H1 (cell line): ENCODE measurements at regions not wholly inside any gene's neighbourhood (a gene's known extent, or its start where the extent isn't known, plus 50 kb on each side); places are given as distances from the start of the nearest gene placed in this dataset.

Experiments
- ASH2L ChIP-seq: fragments of 200-600, 300-600 bp; sonication (generic); IDR thresholded peaks from one replicate; pipeline ENCODE4 v1.7.1; 2017; ENCODE audit warnings: low read length
- BACH1 ChIP-seq: IDR thresholded peaks from 2 replicates; pipeline ENCODE4 v1.6.1; 2012; ENCODE audit warnings: low read length, improper control_type of control experiment
- GTF2F1 ChIP-seq: IDR thresholded peaks from 2 replicates; pipeline ENCODE4 v1.6.1; 2012; ENCODE audit warnings: low read depth, low read length, improper control_type of control experiment, borderline replicate concordance
- JUND ChIP-seq: IDR thresholded peaks from 2 replicates; pipeline ENCODE4 v1.6.1; 2011; ENCODE audit warnings: mild to moderate bottlenecking, improper control_type of control experiment, low read length
- KDM4A ChIP-seq: IDR thresholded peaks from one replicate; pipeline ENCODE4 v1.7.1; 2012; ENCODE audit warnings: low read depth, mild to moderate bottlenecking, moderate library complexity, low read length, inconsistent platforms; ENCODE audit not compliant: severe bottlenecking
- POU5F1 ChIP-seq: IDR thresholded peaks from 2 replicates; pipeline ENCODE4 v1.6.1; 2011; ENCODE audit warnings: low read depth, mild to moderate bottlenecking, low read length, moderate library complexity
- RNF2 ChIP-seq: fragments of 200-900, 300-1000 bp; sonication (generic); IDR thresholded peaks from 2 replicates; pipeline ENCODE4 v1.7.1; 2016; ENCODE audit warnings: borderline replicate concordance, low read depth, mild to moderate bottlenecking, antibody characterized with exemption, low read length; ENCODE audit not compliant: poor library complexity, severe bottlenecking; ENCODE audit errors: missing control alignments
- SP2 ChIP-seq: IDR thresholded peaks from 2 replicates; pipeline ENCODE4 v1.6.1; 2012; ENCODE audit warnings: mild to moderate bottlenecking, low read length, inconsistent platforms
- SP4 ChIP-seq: IDR thresholded peaks from 2 replicates; pipeline ENCODE4 v1.6.1; 2012; ENCODE audit warnings: low read length, inconsistent platforms
- SUZ12 ChIP-seq: fragments of 200-600 bp; sonication (generic); IDR thresholded peaks from 2 replicates; pipeline ENCODE4 v1.6.1; 2012; ENCODE audit warnings: mild to moderate bottlenecking, inconsistent platforms, low read length, moderate library complexity, mixed read lengths
- TBP ChIP-seq: IDR thresholded peaks from 2 replicates; pipeline ENCODE4 v1.6.1; 2011; ENCODE audit warnings: low read depth, low read length, improper control_type of control experiment
- TEAD4 ChIP-seq: IDR thresholded peaks from 2 replicates; pipeline ENCODE4 v1.6.1; 2012; ENCODE audit warnings: low read depth, low read length, inconsistent platforms, mixed read lengths
- ZNF274 ChIP-seq: IDR thresholded peaks from 2 replicates; pipeline ENCODE4 v1.7.0; 2012; ENCODE audit warnings: low read length, borderline replicate concordance; ENCODE audit errors: extremely low read depth
- TF ChIP-seq, protein P1 (sequence below): fragments of 300-600 bp; sonication (generic); IDR thresholded peaks from 2 replicates; pipeline ENCODE4 v1.7.1; 2012; ENCODE audit warnings: low read length, moderate library complexity, mild to moderate bottlenecking, inconsistent platforms; ENCODE audit not compliant: insufficient replicate concordance

DNA sequence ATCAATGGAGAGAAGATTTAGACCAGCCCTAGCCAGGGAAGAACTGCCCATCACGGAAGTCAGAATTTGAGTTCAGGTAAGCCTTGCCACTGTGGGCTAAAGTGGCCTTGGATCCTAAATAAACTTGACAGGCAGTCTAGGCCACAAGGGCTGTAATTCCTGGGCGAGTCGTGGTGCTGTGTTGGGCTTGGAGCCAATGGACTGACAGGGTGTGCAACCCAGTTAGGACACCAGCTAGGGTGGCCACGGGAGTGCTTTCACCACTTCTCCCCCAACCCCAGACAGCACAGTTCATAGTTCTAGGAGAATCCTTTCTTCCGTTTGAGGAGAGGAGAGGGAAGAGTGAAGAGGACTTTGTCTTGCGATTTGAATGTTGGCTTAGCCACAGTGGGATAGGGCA, 422.4 kb downstream of the DOK5 start (continued):
- TF ChIP-seq, protein P1, sequence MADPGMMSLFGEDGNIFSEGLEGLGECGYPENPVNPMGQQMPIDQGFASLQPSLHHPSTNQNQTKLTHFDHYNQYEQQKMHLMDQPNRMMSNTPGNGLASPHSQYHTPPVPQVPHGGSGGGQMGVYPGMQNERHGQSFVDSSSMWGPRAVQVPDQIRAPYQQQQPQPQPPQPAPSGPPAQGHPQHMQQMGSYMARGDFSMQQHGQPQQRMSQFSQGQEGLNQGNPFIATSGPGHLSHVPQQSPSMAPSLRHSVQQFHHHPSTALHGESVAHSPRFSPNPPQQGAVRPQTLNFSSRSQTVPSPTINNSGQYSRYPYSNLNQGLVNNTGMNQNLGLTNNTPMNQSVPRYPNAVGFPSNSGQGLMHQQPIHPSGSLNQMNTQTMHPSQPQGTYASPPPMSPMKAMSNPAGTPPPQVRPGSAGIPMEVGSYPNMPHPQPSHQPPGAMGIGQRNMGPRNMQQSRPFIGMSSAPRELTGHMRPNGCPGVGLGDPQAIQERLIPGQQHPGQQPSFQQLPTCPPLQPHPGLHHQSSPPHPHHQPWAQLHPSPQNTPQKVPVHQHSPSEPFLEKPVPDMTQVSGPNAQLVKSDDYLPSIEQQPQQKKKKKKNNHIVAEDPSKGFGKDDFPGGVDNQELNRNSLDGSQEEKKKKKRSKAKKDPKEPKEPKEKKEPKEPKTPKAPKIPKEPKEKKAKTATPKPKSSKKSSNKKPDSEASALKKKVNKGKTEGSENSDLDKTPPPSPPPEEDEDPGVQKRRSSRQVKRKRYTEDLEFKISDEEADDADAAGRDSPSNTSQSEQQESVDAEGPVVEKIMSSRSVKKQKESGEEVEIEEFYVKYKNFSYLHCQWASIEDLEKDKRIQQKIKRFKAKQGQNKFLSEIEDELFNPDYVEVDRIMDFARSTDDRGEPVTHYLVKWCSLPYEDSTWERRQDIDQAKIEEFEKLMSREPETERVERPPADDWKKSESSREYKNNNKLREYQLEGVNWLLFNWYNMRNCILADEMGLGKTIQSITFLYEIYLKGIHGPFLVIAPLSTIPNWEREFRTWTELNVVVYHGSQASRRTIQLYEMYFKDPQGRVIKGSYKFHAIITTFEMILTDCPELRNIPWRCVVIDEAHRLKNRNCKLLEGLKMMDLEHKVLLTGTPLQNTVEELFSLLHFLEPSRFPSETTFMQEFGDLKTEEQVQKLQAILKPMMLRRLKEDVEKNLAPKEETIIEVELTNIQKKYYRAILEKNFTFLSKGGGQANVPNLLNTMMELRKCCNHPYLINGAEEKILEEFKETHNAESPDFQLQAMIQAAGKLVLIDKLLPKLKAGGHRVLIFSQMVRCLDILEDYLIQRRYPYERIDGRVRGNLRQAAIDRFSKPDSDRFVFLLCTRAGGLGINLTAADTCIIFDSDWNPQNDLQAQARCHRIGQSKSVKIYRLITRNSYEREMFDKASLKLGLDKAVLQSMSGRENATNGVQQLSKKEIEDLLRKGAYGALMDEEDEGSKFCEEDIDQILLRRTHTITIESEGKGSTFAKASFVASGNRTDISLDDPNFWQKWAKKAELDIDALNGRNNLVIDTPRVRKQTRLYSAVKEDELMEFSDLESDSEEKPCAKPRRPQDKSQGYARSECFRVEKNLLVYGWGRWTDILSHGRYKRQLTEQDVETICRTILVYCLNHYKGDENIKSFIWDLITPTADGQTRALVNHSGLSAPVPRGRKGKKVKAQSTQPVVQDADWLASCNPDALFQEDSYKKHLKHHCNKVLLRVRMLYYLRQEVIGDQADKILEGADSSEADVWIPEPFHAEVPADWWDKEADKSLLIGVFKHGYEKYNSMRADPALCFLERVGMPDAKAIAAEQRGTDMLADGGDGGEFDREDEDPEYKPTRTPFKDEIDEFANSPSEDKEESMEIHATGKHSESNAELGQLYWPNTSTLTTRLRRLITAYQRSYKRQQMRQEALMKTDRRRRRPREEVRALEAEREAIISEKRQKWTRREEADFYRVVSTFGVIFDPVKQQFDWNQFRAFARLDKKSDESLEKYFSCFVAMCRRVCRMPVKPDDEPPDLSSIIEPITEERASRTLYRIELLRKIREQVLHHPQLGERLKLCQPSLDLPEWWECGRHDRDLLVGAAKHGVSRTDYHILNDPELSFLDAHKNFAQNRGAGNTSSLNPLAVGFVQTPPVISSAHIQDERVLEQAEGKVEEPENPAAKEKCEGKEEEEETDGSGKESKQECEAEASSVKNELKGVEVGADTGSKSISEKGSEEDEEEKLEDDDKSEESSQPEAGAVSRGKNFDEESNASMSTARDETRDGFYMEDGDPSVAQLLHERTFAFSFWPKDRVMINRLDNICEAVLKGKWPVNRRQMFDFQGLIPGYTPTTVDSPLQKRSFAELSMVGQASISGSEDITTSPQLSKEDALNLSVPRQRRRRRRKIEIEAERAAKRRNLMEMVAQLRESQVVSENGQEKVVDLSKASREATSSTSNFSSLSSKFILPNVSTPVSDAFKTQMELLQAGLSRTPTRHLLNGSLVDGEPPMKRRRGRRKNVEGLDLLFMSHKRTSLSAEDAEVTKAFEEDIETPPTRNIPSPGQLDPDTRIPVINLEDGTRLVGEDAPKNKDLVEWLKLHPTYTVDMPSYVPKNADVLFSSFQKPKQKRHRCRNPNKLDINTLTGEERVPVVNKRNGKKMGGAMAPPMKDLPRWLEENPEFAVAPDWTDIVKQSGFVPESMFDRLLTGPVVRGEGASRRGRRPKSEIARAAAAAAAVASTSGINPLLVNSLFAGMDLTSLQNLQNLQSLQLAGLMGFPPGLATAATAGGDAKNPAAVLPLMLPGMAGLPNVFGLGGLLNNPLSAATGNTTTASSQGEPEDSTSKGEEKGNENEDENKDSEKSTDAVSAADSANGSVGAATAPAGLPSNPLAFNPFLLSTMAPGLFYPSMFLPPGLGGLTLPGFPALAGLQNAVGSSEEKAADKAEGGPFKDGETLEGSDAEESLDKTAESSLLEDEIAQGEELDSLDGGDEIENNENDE = no peak
- no peak for TF ChIP-seq ZNF274
- no peak for TF ChIP-seq SUZ12
- no peak for TF ChIP-seq GTF2F1
- TF ChIP-seq BACH1 = no peak
- no peak for TF ChIP-seq KDM4A
- no peak for TF ChIP-seq TBP
- no peak for TF ChIP-seq SP4
- no peak for TF ChIP-seq SP2
- TF ChIP-seq TEAD4 = no peak
- TF ChIP-seq RNF2 = no peak
- TF ChIP-seq POU5F1 = no peak
- no peak for TF ChIP-seq ASH2L
- no peak for TF ChIP-seq JUND
